NOMO-1 treated with DMSO at 0.1 percent for 48 hours (cell line): ENCODE measurements at regions not wholly inside any gene's neighbourhood (a gene's known extent, or its start where the extent isn't known, plus 50 kb on each side); places are given as distances from the start of the nearest gene placed in this dataset.
A peak's percentile ranks its signal among the peaks of the same experiment; 100 is the strongest.
"Not testable (repeated sequence)": the region's sequence is repeated elsewhere in the genome, so short reads cannot be mapped to it uniquely, and the experiment has no call there.

Experiments used
- DNase-seq: peaks from one replicate; lab custom pipeline; 2025; ENCODE audit not compliant: unreplicated experiment; lab: John Stamatoyannopoulos, UW

DNA sequence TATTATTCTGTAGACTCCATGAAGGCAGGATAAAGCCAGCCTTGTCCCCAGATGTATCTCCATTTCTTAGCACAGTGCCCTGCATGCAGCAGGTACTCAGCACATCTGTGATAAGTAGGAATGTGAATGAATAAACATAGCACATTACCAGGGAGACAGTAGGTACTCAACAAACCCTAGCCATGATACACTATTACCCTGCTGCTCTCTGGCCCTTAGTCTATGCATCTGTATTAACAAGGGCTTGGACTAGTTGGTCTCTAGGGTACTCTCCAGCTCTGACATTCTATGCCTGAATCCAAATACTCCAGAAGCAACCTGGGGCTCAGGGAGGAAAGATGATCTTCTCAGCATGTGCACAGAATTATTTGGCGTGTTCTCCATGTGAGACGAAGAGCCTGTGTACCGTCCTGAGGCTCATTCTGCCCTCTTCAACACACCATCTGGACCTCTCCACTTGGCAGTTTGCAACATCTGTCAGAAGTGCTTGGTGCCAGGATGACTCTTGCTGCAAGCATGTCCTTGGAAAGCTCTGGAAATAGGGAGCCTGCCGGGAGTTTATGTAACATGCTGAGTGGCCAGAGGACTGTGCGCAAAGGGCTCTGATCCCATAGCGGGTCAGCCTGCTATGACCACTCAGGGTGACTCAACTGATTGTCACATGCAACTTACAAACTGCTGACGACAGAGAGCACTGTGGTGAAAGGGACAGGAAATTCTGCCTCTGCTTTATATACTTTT lies 228.2 kb upstream of the USP24 start:
- peak; percentile 4 for DNase-seq

DNA sequence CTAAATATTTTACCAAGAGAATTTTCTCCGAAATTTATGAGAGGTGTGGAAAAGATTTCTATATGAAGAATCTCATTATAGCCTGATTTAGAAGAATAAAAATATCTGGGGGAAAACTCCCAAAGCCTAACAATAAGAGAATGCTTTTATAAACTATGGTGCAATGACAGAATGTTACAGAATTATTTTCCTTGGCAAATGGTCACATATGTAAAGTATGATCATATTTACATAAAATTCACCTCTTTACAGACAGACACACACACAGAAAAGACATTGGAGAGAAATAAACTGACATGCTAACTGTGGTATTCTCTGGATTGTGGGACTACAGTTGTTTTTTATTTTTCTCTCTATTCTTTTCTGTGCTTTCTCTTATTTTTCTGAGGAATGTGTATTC lies 226.3 kb upstream of the USP24 start:
- DNase-seq: no peak

DNA sequence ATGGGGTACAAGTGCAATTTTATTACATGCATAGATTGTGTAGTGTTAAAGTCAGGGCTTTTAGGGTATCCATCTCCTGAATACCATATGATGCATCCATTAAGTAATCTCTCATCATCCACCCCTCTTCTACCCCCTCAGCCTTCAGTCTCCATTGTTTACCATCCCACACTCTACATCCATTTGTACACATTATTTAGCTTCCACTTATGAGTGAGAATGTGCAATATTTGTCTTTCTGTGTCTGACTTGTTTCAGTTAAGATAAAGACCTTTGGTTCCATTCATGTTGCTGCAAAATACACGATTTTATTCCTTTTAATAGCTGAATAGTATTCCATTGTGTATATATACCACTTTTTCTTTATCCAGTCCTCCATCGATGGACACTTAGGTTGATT lies 222.5 kb upstream of the USP24 start:
- DNase-seq: no peak

DNA sequence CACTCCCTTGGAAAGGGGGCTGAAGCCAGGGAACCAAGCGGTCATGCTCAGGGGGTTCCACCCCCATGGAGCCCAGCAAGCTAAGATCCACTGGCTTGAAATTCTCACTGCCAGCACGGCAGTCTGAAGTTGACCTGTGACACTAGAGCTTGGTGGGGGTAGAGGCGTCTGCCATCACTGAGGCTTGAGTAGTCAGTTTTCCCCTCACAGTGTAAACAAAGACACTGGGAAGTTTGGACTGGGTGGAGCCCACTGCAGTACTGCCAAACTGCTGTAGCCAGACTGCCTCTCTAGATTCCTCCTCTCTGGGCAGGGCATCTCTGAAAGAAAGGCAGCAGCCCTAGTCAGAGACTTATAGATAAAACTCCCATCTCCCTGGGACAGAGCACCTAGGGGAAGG lies 215.6 kb upstream of the USP24 start:
- not testable (repeated sequence) for DNase-seq

DNA sequence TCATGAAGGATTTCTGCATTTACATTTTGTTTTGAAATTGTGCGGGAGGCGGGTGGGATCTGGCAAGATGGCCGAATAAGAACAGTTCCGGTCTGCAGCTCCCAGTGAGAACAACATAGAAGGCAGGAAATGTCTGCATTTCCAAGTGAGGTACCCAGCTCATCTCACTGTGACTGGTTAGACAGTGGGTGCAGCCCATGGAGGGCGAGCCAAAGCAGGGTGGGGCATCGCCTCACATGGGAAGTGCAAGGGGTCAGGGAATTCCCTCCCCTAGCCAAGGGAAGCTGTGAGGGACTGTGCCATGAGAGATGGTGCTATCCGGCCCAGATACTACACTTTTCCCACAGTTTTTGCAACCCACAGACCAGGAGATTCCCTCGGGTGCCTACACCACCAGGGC lies 215.0 kb upstream of the USP24 start:
- not testable (repeated sequence) for DNase-seq

DNA sequence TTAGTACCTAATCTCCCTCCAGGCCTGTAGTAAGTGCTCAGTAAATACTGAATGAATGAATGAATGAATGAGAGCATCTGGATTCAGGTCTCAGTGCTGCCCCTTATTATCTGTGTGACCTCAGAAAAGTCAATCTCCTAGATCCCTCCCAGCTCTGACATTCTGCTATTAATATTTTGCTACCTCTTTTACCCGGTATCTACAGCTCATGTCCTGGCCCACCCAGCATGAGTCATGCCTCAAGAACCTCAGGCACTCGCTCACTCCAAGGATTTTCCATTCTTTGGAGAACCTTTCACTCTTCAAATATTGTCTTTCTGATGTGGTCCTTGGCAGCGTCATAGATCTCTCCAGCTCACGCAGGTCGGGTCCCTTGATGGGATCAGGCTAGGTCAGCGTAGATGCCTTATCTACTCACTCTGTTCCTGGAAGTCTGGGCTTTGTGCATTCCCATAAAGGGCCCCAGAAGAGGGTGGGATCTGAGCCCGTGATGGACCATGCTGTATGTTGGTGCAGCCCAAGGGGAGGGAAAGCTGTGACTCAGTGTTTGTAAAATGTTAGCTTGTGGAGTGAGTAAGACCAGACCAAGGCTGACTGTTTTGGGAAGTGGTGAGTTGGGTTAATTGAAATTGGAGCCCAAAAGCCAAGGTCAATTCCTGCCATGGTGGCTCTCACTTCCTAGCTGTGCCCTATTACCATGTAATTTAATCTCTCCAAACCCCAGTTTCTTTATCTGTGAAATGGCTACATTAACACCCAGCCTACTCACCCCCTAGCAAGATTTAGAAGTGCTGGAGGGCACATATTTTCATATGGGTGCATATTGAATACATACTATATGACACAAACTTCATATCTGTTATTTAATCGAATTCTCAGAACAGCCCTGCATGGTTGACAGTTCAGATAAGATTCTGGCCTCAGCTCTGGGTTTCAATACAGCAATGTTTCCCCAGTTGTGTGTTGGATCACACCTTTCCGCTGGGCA lies 214.1 kb upstream of the USP24 start:
- DNase-seq: no peak

DNA sequence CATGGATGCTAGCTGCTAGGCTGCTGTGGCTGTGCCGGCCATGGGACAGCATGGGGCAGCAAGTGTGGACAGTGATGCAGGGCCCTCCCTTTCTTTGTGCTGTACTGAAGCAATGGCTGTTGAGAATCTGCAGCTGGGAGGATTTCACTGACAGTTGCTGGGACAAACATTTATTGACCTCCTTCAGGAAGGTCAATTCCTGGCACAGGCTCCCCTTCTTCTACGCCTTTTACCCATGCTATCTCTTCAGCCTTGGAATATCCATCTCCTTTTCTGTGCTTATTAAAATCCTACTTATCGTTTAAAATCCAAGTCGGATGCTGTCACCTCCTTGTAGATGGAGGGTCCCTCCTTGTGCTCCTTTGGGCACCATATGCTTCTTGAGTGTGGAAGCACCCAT lies 213.1 kb upstream of the USP24 start:
- DNase-seq: no peak

DNA sequence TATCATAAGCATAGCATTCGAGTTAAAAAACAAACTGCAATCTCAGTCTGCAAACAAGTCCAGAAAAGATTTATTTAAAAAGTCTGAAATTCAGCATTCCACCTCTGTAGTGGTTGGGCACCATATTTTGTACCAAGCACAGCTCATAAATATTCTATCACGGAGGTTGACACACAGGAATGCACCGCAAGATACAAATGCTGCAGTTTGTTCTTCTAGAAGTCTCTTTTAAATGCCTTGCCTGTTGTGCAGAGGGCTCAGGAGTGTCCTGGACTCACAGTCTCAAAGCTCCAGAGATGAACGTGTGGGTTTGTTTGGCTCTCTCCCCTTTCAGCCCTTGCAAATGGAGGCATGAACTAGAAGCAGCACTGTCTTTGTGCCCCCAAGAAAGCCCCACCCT lies 212.4 kb upstream of the USP24 start:
- no peak for DNase-seq

DNA sequence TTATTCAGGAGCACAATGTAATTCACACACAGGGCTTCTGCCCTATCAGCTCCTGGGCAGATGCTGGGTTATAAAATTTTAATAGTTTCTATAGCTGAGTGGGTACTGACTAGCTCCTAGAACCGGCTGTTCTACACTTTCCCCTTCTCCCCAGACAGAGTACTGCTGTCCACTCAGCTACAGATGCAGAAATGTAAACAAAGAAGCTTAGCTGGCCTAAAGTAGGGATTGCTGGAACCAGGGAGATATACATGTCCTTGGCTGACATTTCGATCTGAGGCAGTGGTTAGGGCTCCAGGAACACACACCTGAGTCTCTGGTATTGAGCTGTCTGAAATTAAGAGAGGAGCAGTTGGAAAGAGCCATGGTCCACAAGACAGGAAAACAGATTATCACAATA lies 211.5 kb upstream of the USP24 start:
- no peak for DNase-seq

DNA sequence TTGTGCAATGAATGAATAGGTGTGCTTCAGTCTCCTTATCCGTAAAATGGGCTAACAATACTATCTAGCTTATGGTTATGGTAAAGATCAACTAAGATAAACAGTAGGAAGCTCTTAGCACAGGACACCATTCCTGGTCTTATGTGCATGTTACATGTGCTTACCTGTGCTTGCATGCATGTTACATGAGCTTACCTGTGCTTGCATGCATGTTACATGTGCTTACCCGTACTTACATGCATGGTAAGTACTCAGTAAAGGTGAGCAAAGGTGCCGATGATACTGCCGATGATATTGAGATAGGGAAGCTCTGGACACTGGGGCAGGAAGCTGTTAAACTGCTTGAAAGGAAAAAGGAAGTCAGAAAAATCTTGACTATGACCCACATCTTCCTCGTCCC lies 211.0 kb upstream of the USP24 start:
- DNase-seq: no peak

DNA sequence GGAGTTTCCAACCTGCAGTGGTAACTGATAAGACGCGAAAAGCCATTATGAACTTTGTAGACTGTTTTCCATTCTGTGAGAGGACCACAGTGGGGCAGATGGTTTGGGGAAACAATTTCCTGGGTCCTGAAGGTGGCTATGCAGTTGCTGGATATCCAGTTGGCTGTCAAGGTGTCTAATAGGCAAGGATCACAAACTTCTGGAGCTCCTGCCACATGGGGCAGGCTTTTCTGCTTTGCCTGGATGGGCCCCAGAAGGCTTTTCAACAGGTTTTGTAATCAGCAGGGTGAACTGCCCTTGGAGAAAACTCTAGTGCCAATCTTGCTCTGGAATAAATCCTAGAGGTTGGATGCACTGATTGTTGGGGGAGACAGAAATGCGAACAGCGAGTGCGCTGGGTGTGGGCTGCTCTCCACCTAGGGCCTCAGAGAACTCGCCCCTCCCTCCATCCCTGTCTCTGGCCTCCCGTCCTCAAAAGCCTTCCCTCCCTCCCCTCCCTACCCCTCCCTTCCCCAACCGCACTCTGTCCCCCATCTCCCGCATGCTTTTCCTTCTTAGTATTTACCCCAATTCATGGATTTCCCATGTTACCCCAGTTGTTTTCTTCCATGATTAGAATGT lies 210.3 kb upstream of the USP24 start:
- DNase-seq: no peak

DNA sequence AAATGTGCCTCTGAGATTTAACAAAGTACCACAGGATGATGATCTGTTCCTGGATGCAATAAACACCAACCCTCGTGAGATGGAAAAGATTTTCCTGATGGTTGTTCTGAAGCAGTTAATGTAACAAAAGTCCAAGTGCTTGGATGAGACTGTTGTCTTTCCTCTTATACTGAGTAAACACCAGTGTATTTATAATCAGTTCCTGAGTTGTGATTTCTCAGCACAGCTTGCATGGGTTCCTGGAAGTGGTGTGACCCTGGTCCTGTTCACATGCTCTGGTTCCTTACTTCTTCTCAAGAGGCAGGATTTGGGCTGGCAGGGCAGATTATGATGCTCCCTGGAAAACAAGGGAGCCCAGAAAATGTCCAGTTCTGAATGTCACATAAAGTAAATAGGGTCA lies 208.2 kb upstream of the USP24 start:
- no peak for DNase-seq

DNA sequence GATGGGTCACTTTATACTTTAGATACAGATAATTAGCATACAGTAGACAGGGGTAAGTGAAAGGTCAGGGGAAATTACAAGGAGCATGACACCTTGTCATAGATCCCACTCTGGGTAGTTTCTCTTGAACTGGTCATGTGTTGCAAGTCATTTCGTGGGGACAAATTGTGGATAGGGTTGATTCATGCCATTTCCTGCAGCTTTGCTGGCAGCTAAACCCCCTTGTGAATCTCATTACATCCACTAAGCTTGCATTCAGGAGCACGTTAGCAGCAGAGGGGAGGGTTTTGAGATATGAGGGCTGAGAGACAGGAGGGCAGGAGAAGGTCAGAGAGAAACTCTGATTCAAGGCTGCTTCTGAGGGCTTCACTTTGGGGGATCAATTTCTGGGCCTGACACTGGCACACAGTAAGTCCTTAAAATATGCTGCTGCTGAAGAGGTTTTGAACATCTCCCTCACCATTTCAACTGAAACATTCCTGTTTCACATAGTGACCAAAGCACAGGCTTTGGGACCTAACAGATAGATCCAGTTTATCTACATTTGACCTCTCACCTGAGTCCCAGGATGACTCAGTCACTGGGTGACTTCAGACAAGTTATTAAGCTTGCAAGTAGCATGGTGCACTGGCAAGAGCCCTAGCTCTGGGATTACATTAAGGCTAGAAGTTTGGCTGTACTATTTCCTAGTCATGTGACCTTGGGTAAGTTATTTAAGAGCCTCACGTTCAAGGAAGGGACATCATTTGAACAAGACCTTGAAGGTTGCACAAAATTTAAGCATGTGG lies 206.0 kb upstream of the USP24 start:
- DNase-seq: no peak

DNA sequence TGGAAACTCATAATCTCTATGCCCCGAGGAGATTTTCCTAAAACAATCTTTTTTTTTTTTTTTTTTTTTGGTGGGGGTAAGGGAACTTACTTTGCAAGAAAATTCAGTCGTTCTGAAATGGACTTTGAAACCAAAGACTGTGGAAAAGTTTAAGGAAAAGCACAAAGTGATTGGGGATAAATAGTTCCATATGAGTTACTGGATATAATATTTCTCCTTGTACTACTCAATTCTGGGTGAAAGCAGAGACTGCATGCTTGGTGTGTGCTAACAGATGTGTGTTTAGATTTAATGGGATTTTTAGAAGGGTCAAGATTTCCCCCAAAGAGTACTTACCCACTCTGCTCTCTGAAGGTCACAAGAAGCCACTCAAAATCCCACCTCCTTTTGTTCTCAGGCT lies 204.9 kb upstream of the USP24 start:
- no peak for DNase-seq

DNA sequence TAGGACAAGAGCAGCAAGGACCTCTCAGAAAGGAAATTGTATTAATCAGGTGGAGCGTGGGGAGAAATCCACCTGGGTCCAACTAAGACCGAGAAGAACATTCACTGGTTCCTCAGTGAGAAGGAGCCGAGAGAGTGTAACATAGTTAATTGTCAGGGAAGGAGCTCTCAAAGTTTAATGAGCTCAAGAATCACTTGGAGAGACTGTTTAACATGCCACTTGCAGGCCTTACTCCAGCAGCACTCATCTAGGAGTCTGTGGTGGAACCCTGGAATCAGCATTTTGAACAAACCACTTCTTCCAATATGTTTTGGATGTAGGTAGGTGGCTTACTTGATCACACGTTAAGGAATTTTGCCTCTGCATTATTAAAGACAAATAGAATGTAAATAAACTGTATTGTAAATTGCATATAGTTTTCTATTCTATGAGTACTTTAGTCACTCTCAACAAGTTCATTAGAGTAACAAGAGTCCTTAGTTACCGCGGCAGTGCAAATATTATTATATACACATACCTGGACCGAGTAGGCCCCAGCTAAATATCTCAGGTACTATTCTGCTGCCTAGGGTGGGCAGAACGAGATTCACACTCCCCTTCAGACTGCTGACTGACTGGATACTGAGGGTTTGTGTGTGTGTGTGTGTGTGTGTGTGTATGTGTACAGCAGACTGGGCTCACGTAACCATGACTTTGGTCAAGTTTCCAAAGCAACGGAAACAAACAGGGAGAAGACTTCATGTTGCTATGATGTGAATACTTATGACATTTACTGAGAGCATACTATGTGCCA lies 203.2 kb upstream of the USP24 start:
- DNase-seq: no peak

DNA sequence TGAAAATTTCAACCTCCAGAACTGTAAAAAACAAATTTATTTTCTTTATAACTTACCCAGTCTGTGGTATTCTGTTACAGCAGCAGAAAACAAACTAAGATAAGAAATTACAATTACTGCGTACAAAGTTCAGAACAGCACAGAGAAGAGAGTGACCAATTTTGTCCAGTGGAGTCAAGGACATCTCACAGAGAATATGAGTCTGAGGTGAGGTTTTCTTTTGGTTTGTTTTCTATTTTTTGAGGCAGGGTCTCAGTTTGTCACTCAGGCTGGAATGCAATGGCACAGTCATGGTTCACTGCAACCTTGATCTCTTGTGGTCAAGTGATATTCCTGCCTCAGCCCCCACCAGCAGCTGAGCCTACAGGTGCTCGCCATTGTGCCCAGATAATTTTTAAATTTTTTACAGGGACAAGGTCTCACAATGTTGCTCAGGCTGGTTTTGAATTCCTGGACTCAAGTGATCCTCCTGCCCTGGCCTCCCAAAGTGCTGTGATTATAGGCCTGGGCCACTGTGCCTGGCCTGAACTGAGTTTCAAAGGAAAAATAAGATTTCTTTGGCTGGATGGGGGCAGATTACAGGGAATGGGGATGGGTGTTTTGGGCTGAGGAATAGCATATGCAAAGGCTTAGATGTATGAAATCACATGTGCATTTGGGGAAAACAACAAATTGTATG lies 201.1 kb upstream of the USP24 start:
- no peak for DNase-seq

DNA sequence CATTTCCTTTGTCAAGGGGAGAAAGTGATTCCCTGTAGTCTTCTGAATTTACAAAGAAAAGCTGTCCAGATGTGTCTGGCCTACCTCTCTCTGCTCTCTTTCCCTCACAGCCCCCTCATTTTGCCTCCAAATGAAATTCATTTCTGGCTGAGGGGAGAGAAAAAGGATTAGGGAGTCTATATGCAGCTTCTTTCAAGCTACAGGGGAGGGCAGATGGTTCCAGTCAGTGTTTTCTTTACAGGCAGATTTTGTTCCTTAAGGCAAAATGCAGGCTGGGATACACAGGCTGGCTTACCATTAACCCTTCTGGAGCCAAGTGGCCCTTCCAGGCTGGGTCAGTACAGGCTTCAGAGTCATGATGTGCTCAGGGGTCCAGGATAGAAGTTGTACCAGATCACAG lies 198.1 kb upstream of the USP24 start:
- no peak for DNase-seq

DNA sequence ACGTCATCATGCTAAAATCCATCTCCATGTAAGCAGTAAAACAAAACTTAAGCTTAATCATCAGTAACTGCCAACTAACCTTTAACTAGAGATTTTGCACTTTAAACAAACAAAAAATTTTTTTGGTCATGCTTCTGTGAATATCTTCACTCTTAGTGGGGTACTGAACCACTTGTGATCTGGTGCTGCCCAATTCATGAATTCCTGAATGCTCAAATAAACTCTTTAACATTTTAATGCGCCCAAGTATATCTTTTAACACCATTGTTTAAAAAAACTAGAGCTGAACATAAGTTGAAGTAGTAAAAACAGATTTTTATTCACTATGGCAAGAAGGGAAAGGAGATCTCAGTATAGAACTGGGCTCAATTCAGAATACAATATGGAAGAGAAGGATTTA lies 196.9 kb upstream of the USP24 start:
- DNase-seq: no peak

DNA sequence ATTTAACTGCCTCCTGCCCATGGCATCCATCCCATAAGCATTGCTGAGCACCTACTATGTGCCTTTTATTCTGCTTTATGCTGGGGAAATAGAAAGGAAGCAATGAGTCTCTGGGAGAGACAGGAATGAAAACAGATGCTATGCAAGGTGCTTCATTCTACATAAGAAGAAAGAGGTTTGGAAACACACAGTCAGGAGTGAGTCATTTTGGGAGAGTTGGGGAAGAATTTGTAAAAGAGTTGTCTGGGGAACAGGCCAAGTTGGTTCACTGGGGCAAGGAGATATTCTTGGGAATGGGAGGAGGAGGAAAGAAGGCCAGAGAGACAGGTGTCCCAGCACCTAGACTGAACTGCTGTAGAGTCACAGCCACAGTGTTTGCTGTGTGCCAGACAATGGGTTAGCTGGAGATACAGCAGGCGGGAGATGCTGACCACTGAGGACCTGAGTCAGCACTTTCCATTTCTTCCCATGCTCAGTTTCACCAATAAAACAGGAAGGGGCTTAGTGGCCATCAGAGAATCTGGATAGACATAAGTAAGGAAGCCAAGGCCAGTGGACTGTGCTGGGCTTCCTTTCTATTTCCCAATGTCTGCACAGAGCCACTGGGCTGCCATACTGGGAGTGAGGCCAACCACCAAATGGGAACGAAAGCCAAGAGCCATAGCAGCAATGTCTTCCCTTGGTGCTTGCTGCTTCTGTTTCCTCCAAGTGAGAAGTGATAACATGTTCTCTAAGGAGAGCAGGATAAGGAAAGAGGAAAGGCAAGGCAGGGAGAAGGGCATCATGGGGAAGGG lies 187.7 kb upstream of the USP24 start:
- no peak for DNase-seq
